ENCODE measurements at regions not wholly inside any gene's neighbourhood (a gene's known extent, or its start where the extent isn't known, plus 50 kb on each side); places are given as distances from the start of the nearest gene placed in this dataset.

GRCh38 chr6:27812805-27813492 lies 99.2 kb downstream of the OR2B2 start:
- H3K4me1 ChIP-seq (ENCODE audit: insufficient read depth, low read length) = peaks cover 34% of the 10 kb centered on the region
- TF ChIP-seq, protein P1, sequence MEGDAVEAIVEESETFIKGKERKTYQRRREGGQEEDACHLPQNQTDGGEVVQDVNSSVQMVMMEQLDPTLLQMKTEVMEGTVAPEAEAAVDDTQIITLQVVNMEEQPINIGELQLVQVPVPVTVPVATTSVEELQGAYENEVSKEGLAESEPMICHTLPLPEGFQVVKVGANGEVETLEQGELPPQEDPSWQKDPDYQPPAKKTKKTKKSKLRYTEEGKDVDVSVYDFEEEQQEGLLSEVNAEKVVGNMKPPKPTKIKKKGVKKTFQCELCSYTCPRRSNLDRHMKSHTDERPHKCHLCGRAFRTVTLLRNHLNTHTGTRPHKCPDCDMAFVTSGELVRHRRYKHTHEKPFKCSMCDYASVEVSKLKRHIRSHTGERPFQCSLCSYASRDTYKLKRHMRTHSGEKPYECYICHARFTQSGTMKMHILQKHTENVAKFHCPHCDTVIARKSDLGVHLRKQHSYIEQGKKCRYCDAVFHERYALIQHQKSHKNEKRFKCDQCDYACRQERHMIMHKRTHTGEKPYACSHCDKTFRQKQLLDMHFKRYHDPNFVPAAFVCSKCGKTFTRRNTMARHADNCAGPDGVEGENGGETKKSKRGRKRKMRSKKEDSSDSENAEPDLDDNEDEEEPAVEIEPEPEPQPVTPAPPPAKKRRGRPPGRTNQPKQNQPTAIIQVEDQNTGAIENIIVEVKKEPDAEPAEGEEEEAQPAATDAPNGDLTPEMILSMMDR (conservative IDR thresholded peaks at IDR 0.05; ENCODE audit: low read depth, low read length) = no peak
- TF ChIP-seq EZH2phosphoT487 (IDR thresholded peaks at IDR 0.05; ENCODE audit: borderline replicate concordance, low read length) (no peak), EZH2 (IDR thresholded peaks at IDR 0.05; ENCODE audit: low read length, unreplicated experiment) (no peak)
- peaks cover 11% of the 10 kb centered on the region; the same call in 1 of the 2 replicates for H4K20me1 ChIP-seq (ENCODE audit: low read length)
- DNase-seq (peak; percentile 33), ATAC-seq (no peak)
- BruUV-seq (replicated peaks) = no TSS peak
- no peaks in the 10 kb centered on the region for H3K27me3 ChIP-seq (ENCODE audit: low read length)
- peak overlapping the region; percentile 94 for H3K4me2 ChIP-seq (ENCODE audit: low read length)
- no peaks in the 10 kb centered on the region for H3K9me3 ChIP-seq (ENCODE audit: low read length)
- peak overlapping the region; percentile 76 for H3K4me3 ChIP-seq (ENCODE audit: low read length)
- H3K9ac ChIP-seq (ENCODE audit: low read length) = peak overlapping the region; percentile 76
- peak overlapping the region; percentile 62 for H3K27ac ChIP-seq (ENCODE audit: low read length)
- H3K79me2 ChIP-seq (ENCODE audit: low read length) = peaks cover 30% of the 10 kb centered on the region
- ChIA-PET CTCF (no interaction called here), POLR2A (ENCODE audit: unreplicated experiment) (no interaction called here)
- no peaks in the 10 kb centered on the region for H3K9me2 ChIP-seq (replicated peaks; ENCODE audit: low read length)
- intact Hi-C loops (cut with micrococcal nuclease) = loop anchor here (5.0 kb wide), 2 partner anchors 666 to 1616 kb away; a partner anchor contains a TSS
- H3F3A ChIP-seq (ENCODE audit: low read length, unreplicated experiment) = peaks cover 43% of the 10 kb centered on the region
- H2AFZ ChIP-seq (ENCODE audit: low read length) = no peak overlapping the region
- no peaks in the 10 kb centered on the region for H3K36me3 ChIP-seq (ENCODE audit: low read depth, low read length)

- DNase-seq (peak; percentile 38), ATAC-seq (no peak)
- Histone ChIP-seq H3K36me3 (ENCODE audit: low read depth, low read length) (no peaks in the 10 kb centered on the region), H4K20me1 (ENCODE audit: low read length) (peaks cover 11% of the 10 kb centered on the region; the same call in 1 of the 2 replicates), H3K4me2 (ENCODE audit: low read length) (peak overlapping the region; percentile 94), H3K27ac (ENCODE audit: low read length) (peak overlapping the region; percentile 62), H3K4me1 (ENCODE audit: insufficient read depth, low read length) (peaks cover 34% of the 10 kb centered on the region), H3K79me2 (ENCODE audit: low read length) (peaks cover 30% of the 10 kb centered on the region), H3K27me3 (ENCODE audit: low read length) (no peaks in the 10 kb centered on the region), H3K9me3 (ENCODE audit: low read length) (no peaks in the 10 kb centered on the region), H3F3A (ENCODE audit: low read length, unreplicated experiment) (peaks cover 44% of the 10 kb centered on the region), H3K9me2 (replicated peaks; ENCODE audit: low read length) (no peaks in the 10 kb centered on the region), H3K9ac (ENCODE audit: low read length) (peak overlapping the region; percentile 76; the same call in 1 of the 2 replicates), H3K4me3 (ENCODE audit: low read length) (peak overlapping the region; percentile 76), H2AFZ (ENCODE audit: low read length) (no peak overlapping the region)
- ChIA-PET CTCF (interaction anchor here (0.6 kb wide), 1 partner anchor 37 kb away, joined by 4 read pairs; no protein-coding TSS in a partner anchor), POLR2A (ENCODE audit: unreplicated experiment) (interaction anchor here (0.5 to 1.1 kb wide), 2 partner anchors 26 to 1653 kb away, joined by 5 to 10 read pairs; a partner anchor contains a TSS)
- TF ChIP-seq EZH2phosphoT487 (IDR thresholded peaks at IDR 0.05; ENCODE audit: borderline replicate concordance, low read length) = no peak
- no peak for TF ChIP-seq EZH2 (IDR thresholded peaks at IDR 0.05; ENCODE audit: low read length, unreplicated experiment)
- TF ChIP-seq, protein P1 (conservative IDR thresholded peaks at IDR 0.05; ENCODE audit: low read depth, low read length) = no peak
- no TSS peak for BruUV-seq (replicated peaks)
- intact Hi-C loops (cut with micrococcal nuclease) = loop anchor here (5.0 kb wide), 2 partner anchors 665 to 1615 kb away; a partner anchor contains a TSS
Observed at GRCh38 chr6:27812078-27812804, 100.0 kb downstream of the OR2B2 start.

Data from PC-3 (cell line).